Activated CD8-positive, alpha-beta memory T cell treated with anti-CD3 and anti-CD28 coated beads for 24 hours (primary cell): ENCODE measurements at regions not wholly inside any gene's neighbourhood (a gene's known extent, or its start where the extent isn't known, plus 50 kb on each side); places are given as distances from the start of the nearest gene placed in this dataset.
A peak's percentile ranks its signal among the peaks of the same experiment; 100 is the strongest.

Experiments used
- DNase-seq: peaks from one replicate; pipeline ENCODE4 v3.0.0-alpha.2; 2020

DNA sequence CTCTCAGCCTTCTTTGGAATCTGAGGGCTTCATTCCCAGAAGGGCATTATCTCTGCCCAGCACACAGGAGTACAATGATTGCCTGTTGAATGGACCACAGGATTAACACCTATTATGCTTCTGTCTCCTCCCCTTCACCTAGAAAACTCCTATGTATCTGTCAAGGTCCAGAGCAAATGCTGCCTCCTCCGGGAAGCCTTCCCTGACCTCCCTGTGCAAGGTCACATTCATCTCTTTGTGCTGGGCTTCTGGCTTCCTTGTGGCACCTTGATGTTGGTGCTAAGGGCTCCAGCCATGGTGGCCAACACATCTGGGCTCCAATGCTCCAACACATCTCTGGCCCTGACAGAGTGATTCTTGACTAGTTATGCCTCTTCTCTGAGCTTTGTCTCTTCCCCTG lies 49.9 kb upstream of the ATP2B2 start:
- peak; percentile 47 for DNase-seq

DNA sequence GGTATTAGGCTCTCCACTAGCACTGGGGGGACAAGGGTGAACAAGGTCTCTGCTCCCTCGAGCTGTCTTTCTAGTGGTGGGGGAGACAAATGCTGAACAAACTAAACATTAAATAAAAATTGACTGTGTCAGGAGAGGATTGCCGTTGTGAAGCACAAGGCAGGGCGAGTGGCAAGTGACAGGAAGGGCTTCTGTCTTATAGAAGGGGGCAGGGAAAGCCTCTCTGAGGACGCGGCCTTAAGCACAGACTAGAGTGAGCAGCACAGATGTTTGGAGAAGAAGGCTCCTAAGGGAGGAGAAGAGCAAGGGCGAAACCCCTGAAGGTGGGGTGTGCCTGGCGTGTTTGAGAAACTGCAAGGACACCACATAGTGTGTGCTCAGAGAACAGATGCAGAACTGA lies 50.9 kb upstream of the ATP2B2 start:
- DNase-seq, result peak; percentile 19

DNA sequence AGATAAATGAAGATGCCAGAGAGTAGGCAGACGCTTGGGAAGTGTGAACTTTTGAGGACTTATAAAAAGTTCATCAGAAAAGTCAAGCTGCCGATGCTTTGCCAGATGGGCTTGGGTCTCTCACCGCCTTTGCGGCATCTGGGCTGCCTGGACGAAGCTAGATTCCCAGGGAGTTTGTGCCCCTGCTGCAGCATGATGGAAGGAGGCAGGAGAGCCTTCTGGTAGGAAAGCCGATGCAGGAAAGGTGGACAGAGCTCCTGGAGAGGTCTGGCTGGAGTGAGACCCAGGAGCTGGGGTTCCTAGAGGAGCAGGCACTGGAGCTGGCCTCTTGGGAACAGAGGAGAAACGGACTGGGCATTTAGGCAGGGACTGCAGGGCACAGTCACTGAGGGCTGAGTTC lies 51.9 kb upstream of the ATP2B2 start:
- DNase-seq, result peak; percentile 26

DNA sequence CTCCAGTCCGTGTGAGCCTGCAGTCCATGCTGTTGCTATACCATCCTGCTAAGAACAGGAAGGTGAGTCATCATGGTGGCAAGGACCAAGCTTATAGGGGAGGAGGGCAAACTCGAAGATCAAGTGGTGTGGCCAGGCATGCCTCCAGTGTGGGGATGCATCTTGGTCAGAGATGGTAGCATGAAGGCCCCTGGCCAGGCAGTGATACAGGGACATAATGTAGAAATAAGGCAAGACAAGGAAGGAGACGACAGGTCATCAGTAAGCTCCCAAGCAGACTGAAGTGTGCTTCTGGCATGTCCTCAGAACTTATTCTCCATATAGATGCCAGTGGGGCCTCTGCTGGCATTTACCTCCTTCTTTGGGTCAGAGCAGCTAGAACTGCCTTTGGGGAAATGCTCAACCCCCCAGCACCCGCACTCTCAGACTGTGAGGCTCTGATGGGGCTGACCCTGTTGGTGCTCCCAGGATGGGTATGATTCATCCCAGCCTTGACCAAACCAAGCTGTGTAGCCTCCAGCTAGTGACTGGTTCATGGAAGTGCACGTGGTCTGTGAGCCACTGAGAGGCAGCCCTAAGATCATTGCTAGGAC lies 52.5 kb upstream of the ATP2B2 start:
- DNase-seq, result peak; percentile 47

DNA sequence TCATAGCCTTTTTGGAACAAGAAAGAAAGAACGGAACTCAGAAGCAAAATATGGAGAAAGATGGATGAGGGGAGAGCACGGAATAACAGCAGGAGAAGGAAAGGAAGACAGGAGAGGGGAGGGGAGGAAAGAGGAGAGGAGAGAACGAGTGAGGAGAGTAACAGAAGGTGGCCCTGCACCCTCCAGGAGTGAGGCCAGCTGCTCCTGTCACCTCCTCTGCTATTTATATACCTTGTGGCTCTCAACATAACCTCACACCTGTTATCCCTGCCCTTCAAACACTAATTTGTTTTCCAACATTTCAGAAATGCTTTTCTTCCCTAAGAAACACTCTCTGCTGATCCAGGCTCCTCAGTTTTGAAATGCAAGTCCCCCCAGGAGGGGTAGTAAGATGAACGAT lies 53.4 kb upstream of the ATP2B2 start:
- DNase-seq, result no peak

DNA sequence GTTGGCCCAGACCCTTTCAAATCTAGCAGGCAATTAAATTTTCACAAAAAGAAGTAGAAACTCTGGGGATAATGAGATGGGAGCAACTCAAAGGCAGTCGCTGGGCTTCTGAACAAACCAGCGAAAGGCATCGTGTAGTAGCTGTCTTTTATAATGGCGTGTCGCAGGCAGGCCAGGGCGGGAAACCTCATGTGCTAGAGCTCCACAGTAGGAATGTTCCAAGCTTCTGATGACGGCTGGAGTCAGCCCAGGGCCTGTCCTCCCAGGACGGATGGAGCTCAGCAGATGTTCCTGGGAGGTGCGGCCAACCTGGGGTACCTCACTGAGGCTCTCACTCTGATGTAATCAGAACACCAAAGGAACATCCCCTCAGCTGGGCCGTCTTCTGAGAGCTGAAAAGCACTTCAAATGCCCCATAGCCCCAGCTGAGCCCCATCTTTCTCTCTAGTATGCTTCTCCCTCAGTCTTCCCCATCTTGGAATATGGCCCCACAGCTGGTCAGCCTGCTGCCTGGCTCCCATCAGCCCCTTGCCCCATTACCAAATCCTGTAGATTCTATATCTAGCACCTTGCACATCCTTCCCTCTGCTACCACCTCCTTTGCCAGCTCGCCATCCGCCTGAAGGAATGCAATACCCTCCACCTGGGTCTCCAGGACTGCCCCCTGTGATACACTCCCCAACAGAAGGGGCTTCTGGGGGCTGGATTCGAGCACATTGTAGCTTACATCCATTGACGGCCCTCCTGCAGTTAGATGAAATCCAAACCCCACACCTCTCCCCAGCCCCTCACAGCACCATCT lies 54.9 kb upstream of the ATP2B2 start:
- peak; percentile 45 for DNase-seq

DNA sequence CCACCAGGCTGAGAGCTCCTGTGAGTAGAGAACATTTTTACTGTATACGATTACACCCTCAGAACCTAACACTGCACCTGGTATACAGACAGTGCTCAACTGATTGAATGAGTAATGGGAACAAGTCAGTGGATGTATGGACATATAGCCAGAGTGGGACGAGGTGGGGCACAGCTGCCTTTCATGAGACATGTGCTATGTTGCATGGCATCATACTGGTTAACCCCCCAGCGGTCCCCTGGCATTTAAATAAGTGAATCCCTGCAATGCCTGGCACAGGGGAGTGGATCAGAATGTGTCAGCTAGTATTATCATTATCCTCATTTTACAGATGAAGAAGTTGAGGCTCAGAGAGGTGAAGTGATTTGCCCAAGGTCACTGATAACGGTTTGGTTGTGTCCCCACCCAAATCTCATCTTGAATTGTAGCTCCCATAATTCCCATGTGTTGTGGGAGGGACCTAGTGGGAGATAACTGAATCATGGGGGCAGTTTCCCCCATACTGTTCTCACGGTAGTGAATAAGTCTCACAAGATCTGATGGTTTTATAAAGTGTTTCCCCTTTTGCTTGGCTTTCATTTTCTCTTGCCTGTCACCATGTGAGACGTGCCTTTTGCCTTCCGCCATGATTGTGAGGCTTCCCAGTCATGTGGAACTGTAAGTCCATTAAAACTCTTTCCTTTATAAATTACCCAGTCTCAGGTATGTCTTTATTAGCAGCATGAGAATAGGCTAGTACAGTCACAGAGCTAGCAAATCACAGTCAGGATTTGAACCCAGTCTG lies 56.0 kb upstream of the ATP2B2 start:
- peak; percentile 13 for DNase-seq

DNA sequence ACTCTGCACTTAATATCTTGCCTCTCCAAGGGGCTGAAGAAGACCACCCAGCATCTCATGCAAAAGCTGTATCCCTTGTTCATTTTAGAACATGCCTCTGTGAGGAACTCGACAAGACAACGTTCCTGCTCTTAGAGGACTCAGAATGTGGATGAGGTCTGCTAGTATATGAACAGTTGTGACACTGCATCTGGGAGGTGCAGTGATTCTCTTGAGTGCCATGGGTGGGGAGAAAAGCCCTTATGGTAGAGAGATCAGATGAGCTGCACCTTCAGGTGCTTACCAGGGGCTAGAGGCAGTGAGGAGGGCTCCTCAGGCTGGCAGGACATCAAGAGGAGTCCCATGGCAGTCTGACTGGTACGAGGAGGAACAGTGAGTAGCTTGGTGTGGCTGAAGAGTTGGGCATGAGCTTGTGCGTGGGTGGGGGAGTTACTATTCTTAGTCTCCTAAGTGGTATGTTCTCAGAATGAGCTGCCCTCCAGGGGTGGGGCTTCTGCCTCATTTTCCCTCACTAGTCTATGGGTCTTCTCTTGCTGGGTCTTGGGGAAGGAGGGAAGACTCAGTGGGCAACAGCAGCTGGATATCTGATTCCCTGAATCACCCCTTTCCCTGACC lies 56.7 kb upstream of the ATP2B2 start:
- DNase-seq, result no peak

DNA sequence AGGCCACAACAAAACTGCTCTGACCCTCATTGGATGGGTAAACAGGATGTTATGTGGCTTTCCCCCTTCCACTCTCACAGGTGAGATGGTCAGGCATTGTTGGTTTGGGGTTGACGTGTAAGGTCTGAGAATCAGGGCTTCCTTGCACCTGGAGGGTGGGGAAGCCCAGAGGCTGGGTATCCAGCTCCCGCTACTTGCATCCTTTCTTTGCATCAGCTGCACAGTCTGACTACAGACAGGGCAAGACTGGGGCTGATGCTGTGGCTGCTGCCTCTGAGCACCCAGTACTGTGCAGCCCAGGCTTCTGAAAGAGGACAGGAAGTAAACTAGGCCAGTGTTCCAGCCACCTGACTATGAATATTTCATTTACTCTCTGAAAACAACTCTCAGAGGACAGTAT lies 58.0 kb upstream of the ATP2B2 start:
- DNase-seq, result no peak

DNA sequence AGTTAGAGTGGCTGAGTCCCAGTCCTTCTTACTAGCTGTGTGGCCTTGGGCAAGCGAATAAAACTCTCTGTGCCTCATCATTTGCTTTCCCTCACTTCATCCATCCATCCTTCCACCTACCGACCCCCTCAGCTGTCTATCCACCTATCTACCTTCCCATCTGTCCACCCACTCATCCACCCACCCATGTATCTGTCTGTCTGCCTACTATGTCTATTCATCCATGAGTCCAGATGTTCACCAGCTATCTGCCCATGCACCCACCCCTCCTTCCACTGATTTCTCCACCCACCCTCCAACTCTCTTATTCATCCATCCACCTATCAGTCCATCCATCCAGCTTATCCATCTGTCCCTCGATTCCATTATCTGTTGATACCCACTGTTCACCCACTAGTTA lies 60.4 kb upstream of the ATP2B2 start:
- no peak for DNase-seq

DNA sequence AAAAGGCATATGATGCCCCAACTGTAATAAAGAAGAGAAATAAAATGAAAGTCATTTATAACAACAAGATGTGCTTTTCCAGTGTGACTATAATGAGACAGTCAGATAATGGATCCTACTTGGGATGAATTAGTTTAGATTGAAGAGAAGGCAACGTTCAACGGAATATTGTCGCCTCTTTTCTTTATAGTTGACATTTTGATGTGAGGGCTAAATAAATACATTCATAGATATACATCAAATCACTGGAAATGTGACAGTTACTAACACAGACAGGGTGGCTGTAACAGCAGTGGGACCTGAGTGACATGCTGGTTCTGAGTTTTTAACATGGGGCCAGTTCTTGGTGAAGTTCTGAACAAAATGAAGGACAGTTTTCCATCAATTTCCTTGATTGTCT lies 61.1 kb upstream of the ATP2B2 start:
- DNase-seq, result no peak

DNA sequence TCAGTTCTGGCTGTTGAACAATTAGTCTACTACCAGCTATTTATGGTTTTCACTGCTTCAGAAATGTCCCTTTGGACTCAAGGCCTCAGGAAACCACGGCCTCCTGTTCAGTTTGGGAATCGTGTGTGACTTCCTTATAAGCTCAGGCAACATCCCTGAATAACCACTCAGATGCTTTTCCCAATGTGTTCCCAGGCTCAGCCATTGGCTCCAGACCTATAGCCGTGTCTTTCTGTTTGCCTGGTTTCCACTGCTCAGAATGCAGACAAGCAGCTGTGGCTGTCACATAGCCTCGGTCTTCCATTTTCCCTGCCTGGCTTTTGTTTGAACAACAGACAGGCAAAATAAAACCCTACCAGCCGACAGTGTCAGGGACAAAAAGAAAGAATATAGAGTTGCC lies 63.2 kb upstream of the ATP2B2 start:
- no peak for DNase-seq

DNA sequence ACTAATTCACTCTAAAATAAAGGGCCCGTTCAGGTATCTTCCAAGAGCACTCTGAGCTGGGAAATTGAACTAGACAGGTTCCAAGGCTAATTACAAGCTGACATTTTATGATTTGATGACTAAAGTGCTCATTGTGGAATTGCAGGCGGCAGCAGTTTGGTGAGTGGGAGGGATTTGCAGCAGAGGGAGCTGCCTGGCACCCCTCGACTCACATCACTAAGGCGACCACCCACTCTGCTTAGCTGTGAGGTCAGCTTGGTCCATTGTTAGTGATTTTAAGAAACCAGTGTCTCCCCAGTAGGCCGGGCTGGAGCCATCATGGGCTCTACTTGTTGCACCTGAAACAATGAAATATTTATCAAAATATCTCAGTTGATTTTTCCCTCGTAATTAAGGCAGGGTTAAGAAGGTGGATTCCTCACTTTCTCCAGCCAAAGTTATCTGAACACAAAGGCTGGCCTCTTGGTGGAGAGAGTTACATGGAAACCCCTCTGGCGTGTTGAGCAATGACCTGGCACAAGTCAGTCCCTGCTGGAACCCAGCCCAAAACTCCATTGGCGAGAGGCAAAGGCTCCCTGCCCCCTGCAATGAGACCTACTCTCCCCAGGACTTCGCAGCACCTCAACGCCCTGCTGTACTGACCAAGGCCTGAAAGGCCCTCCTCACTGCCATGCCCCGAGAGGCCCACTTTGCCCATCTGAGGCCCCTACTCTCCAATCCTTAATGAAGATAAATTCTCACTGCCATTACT lies 65.0 kb upstream of the ATP2B2 start:
- no peak for DNase-seq

DNA sequence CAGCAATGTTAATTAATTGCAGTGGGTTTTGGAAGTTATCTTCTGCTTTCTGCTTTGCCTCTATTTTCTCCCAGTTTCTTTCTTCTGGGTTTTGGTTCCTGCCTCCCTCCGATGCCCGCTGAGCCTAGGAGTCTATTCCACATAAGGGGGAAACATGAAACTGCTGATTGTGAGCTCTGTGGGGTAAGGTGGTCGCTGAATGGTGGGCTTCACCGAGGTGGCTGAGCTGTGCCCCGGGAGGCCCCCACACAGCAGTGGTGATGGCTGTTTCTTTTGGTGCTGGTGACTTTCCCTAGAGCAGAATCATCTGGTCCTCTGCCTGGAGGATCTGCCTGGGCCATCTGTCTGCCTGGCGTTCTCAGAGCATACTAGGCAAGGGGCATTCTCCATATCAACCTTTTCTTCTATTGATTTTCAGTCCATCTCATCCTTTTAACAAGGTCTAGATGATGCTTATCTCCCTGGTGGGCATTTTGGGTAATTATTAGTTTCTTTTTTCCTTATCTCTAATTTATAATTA lies 68.8 kb upstream of the ATP2B2 start:
- no peak for DNase-seq

DNA sequence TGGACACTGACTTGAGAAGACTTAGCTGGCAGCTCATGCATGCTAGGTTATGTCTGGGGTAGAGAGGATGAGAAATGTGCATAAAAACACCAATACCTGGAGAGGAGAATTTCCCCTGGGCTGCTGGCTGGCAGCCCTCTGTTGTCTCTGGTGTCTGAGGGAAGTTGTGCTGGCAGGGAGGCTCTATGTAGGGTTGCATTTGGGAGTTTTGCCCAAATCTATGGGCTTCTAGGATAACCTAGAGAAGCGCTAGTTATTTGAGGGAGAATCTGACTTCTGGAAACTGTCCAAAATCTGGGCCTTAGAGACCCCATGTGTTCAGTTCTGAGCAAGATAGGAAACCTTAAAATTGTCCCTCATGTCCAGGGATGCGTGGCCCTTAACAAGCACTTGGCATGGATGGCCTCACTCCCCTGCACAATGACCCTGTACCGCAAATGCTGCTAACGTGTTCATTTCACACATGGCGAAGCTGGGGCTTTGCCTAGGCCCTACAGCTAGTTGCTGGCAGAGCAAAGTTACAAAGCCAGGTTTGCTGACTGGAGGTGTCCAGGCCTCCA lies 70.3 kb upstream of the ATP2B2 start:
- no peak for DNase-seq

DNA sequence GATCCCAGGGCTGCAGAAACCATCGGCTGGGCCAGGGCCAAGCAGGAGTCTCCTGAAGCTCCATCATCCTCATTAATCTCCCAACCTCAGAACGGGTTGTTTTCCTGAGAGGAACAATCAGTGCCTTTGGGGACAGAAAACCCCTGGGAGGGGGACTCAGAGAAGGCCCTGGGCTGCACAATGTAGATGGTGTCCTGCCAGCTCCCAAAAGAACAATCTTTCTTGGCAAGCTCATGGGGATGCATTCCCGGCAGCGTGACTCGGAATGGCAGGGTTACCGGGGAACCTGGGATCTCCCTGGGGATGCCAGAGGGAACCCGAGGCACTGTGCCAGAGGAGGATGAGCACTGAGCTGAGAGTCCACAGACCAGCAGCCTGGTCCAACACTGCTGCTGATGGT lies 72.1 kb upstream of the ATP2B2 start:
- no peak for DNase-seq

DNA sequence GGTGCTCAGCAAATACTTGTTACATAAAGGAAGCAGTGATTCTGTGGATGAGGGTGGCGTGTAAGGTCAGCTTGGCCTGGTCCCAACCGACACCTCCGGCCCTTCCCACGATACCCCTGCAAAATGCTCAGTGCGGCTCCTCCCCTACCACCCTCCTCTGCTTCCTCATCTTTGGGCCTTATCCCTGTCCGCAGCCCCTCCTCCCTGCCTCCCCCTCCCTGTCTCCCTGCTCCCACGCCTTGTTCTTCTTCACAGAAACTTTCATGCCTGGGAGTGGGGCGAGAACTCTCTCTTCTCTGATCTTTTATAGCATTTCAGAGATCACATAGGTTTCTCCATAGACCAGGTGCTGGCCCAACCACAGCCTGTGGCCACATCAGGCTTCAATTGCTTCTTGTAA lies 75.0 kb upstream of the ATP2B2 start:
- DNase-seq, result no peak

DNA sequence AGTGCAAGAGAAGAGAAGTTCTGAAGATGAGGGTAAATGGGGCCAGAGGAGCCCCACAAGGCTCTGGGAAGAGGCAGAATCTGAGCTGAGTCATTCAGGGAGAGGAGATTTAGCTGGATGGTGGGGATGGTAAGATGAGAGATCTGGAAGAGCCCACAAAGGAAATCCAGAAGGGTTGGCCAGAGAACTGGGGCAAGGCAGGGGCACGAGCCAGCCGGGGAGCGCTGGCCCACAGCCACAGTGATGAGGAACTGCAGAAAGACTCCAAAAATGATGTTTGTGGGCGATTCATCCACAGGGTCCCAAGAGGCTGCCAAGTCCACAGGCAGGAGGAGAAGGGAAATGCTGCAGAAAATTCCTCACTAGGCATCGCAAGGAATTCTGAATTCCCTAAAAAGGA lies 75.9 kb upstream of the ATP2B2 start:
- DNase-seq, result no peak

DNA sequence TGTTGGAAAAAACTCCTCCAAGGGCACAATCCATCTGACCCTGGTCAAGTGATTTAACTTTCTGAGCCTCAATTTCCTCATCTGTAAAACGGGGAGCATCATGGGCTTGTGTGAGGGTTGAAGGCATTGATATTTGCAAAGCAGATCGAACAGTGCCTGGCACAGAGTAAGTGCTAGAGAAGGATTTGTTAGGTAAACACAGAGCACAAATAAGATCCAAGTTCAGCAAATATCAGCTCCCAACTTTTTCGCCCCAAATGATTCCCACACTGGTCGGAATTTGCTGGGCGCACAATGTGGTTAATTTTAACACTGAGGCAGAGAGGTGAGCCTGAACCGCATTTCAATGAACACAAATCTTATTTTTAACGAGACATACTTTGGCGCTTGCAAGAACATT lies 76.3 kb upstream of the ATP2B2 start:
- no peak for DNase-seq

DNA sequence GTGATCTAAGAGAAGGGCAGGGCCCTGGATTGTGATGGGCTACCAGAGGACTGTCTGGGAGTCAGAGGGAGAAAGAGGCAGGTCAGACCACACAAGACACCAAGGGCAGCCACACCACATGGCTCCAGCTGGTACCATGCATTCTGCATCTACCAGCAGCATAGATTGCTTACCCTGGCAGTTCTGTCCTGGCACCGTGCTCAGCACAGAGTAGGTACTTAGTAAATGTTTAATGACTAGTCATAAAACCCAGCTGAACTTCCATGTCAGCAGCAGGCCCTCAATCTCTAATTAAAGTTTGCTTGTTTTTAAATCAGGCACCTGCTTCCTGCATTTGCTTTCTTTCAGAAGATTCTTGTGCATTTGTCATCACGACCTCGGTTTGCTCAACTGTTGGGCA lies 77.3 kb upstream of the ATP2B2 start:
- no peak for DNase-seq

DNA sequence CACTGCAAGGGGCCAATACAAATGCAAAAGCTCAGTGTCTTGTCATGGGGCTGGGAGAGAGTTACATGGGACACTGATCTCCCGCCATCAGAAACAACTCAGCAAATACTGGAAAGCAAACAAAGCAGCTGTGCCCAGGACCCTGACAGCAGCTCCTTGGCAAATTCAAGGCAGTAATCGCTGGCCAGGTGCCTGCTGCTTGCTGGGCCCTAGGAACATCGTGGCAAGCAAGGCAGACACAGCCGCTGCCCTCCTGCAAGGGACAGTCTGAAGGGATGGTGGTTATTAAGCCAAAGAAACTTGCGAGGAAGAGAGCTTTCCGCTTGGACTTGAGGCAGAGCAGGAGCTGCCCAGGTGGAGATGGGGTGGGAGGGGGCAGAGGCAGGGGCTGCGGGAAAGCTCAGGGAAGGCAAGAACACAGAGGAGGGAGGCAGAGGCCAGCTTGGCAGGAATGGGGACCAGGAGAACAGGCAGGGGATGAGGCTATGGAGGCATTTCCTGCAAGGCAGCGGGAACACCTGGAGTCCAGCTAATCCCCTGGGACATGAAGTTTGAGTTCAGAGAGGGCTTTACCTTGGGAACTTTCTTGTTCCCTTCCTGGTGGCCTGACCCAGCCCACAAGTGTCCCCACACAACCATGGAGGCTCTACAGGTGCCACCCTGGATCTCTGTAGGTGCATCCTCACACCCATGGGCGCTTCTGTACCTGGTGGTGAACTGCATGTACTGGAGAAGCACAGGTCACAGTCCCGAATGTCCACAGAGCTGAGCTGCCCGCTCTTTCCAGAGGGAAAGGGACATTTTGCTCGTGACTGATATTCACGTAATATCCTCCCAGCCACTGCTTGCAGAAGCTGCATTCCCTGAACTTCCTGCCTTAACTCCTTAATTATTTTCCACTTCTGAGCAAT lies 78.7 kb upstream of the ATP2B2 start:
- DNase-seq, result no peak
